Suprapubic skin (tissue), 4 donors: ENCODE measurements at regions not wholly inside any gene's neighbourhood (a gene's known extent, or its start where the extent isn't known, plus 50 kb on each side); places are given as distances from the start of the nearest gene placed in this dataset.

Experiments
- CTCF ChIP-seq, 2 donors: fragments of 200-600 bp in 1 of 2; fragments of 450-650 bp in 1 of 2; sonication (generic) in 1 of 2; IDR thresholded peaks; one replicate each; pipeline ENCODE4 v1.5.1; 2016 to 2019; ENCODE audit warnings: antibody characterized with exemption in 2 of 2, mild to moderate bottlenecking in 1 of 2, moderate library complexity in 1 of 2
- EP300 ChIP-seq: sonication (generic); formaldehyde crosslinking; IDR thresholded peaks from one replicate; pipeline ENCODE4 v1.6.1; 2017; ENCODE audit warnings: antibody characterized with exemption
- POLR2A ChIP-seq, 2 donors: fragments of 450-650 bp; IDR thresholded peaks; one replicate each; pipeline ENCODE4 v1.6.1; 2017; ENCODE audit warnings: antibody characterized with exemption in 2 of 2, mild to moderate bottlenecking in 2 of 2, moderate library complexity in 2 of 2
- POLR2AphosphoS5 ChIP-seq, 3 donors: sonication (generic); formaldehyde crosslinking; IDR thresholded peaks; one replicate each; pipeline ENCODE4 v1.6.1; 2017; ENCODE audit warnings: antibody characterized with exemption in 3 of 3

GRCh38 chr14:51487848-51488247, 163.9 kb upstream of the FRMD6 start:
- TF ChIP-seq POLR2A (IDR thresholded peaks at IDR 0.05): no peak
- no peak for TF ChIP-seq CTCF (IDR thresholded peaks at IDR 0.05)
- TF ChIP-seq POLR2AphosphoS5 (IDR thresholded peaks at IDR 0.05): no peak
- no peak for TF ChIP-seq EP300
